HCEC 1CT (cell line): ENCODE measurements at regions not wholly inside any gene's neighbourhood (a gene's known extent, or its start where the extent isn't known, plus 50 kb on each side); places are given as distances from the start of the nearest gene placed in this dataset.
A peak's percentile ranks its signal among the peaks of the same experiment; 100 is the strongest.
"Not testable (repeated sequence)": the region's sequence is repeated elsewhere in the genome, so short reads cannot be mapped to it uniquely, and the experiment has no call there.

Source experiments
- DNase-seq: peaks from one replicate; pipeline ENCODE4 v3.0.0-alpha.2; 2017

GRCh38 chr6:920512-920911 is 227.6 kb upstream of the EXOC2 start:
- DNase-seq, result no peak

DNA sequence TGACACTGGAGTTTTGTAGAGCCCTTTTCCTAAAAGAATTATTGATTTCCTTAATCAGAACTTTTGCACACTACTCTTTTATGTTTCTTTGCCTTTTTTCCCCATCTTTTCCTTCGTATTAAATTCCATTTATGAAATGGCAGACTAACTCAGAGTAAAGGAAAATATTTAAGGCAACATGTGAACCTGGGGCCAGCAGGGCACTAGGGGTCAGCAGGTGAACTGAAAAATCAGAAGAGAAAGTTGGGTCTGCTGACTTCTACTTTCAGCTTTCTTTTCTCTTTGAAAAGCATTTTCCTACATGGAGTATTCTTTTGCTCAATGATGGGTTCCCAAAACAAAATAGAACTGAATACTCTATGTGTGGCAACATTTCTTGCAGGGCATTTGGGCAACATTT is 226.6 kb upstream of the EXOC2 start:
- no peak for DNase-seq

DNA sequence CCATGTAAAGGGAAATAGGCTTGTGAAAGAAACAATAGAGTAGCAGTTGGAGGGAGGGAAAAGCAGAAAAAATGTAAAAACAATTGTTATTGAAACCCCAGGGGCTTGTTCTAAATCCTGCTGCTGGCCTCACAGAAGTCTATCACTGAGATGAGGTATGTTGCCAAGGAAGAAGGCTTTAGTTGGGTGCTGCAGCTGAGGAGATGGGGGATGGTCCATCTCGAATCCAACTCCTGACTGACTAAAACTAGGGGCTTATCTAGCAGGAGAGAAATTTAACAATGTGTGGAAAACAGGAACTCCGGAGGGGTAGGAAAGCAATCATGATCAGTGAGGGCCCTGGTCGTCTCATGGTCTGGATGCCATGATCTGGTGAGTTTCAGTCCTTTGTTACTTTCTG is 225.0 kb upstream of the EXOC2 start:
- DNase-seq, result no peak

DNA sequence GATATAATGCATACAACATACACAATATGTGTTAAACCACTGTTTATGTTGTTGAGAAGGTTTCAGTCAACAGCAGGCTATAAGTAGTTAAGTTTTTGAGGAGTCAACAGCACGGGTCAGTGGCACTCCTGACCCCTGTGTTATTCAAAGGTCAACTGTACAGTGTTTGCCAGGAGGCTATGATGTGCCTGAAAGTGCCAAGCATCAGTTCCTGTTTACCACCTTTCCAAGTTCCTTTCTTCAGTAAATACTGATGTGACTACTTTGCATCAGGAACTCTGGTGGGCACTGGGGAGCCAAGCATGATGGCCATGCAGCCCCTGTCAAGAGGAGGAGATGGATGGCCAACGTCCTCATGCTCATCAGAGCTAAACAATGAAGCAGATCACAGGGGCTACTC is 224.4 kb upstream of the EXOC2 start:
- no peak for DNase-seq

DNA sequence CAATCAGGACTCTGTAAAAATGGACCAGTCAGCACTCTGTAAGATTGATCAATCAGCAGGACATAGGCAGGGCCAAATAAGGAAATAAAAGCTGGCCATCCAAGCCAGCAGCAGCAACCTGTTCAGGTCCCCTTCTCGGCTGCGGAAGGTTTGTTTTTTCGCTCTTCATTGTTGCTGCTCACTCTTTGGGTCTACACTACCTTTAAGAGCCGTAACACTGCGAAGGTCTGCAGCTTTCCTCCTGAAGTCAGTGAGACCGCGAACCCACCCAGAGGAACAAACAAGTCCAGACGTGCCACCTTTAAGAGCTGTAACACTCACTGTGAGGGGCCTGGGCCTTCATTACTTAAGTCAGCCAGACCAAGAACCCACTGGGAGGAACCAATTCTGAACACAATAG is 223.2 kb upstream of the EXOC2 start:
- no peak for DNase-seq

DNA sequence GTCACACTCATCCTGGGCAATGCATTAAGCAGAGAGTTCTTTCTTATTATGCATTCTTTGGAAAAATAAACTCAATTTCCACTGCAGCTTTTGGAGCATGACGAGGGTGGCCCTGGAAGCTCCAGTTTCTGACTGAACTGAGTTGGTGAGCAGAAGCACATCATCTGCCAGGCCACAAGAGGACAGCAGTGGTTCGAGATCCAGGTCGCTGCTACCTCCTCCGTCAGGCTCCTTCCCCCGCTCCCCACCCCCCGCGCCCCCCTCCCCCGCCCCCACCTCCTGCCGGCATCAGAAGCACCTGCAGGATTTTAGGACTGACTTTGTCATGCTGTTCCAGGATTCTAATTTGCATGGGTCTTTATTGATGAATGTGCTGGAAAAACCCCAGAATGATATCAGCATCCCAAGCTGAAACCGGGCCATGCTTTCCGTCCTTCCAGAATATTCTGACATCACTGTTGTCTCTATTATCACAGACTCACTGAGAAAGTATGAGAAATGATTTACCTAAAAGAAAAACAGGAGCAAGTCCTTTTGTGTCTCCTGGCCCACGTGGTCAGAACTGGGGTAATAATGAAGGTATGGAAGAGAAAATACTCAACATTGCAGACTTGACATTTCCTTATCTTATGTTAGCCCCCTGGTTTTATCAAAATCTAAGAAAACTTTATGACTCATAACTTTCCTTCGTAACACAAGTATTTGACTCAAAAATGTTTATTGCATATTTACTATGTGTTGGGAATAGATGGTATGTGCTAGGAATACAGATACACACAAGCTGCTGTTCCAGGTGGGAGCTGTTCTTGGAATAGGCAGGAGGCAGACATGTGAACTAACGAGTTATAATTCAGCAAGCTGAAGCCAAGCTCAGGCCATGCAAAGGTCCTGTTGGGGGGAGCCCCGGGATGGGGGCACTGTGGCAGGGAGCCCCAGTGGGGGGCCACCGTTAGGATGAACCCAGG is 220.2 kb upstream of the EXOC2 start:
- peak; percentile 35 for DNase-seq

DNA sequence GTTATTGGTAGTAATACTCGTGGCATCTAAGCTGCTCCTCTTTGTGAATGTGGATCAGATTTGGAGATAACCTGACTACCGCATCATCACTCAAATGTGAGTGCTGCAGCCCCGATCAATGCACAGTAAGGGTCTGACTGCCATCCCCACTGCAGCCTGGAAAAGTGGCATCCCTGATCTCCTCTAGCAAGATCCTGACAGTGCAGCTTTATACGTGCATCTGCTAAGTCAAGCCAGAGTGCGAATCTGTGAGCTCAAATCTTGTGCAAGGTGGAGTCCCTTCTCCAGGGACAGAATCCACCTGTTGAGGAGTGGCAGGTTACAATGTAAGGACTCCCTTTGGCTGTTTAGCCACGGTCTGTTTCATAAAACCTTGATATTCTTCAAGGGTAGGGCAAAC is 215.0 kb upstream of the EXOC2 start:
- no peak for DNase-seq

GRCh38 chr6:906920-907319 is 214.0 kb upstream of the EXOC2 start:
- no peak for DNase-seq

- no peak for DNase-seq
These were observed 212.6 kb upstream of the EXOC2 start for GRCh38 chr6:905556-905955.

- DNase-seq, result no peak
These were observed 212.1 kb upstream of the EXOC2 start for GRCh38 chr6:904994-905393.

DNA sequence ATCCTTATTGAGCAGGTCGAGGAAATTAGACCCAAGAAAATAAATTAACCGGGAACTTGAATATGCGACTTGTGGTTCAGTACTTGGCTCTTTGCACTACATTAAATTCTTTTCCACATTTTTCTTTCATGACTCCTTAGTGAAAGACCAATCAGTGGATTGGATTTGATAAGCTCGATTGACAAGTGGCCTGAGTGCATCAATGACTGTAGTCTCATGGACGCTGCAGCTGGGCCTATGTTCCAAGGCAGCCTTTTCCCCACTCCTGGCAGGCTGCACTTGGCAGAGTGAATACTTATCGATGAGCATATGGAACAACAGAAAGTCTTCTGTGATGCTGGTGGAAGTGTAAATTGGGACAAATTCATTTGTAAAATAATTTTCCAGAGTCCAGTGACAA is 210.8 kb upstream of the EXOC2 start:
- DNase-seq, result peak; percentile 3

DNA sequence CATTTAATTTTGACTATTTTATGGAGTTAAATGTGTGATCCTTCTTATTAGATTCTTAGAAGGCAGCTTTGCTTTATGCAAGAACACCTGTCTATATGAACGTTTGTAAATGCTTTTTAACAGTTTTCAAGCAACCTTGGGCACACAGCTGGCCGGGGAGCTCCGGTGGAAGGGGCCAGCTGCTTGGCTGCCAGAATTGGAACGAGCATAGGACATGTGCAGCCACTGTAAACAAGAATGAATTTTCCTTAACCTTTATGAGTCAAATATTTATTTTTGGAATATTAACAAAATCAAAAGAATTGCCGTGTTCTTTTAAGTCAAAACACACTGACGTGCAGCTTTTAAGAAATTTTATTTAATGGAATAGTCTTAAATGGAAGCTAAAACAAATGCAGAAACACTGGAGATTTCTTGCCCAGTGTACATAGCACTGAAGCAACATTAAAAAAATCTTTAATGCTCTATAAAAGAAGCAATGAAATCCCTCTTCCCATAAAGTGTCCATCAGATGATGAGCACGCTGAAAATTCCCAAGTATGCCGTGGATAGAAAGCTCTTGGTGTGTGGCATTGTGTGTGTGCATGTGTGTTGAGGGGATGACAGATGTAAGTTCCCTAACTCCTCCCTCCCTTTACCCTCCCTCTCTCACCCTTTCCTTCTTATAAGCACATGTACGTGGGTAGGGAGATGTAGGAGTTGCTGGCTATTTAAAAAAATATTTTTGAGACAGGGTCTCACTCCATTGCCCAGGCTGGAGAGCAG is 208.9 kb upstream of the EXOC2 start:
- no peak for DNase-seq

DNA sequence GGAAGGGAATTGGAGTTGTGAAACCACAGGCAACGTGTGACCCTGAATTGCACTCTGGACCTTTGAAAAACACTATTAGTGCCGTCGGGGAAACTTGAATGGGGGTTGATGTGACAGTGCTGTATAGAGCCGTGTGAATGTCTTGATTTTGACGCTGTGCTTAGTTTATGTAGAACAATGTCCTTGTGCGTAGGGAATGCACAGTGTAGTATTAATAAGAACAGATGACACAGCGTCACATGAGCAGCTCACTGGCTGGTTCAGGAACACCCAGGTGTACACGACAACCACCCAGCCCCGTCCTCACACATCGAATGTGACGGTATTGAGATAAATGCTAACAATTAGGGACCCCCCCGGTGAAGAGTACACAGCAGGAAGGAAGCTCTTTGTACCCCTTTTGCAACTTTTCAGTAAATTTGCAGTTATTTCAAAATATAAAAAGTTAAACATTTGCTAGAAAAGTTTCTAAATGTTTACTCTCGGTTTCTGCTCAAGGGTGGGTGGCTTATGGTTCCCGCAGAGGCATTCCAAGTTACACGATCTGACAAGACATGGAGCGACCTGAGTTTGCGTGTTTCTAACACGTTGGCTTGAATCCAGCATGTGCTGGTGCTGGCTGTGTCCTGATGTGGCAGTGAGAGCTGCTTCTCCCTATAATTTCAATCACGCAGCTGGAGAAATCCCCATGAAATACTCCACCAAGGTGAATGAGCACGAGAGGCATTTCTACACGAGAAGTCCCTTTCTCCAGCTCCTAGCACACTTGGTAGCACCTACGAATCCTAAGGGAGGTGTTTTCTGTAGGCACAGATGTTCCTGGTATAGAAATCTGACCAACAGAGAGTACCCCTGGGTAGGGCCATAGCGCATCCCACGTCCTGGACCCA is 208.0 kb upstream of the EXOC2 start:
- no peak for DNase-seq

DNA sequence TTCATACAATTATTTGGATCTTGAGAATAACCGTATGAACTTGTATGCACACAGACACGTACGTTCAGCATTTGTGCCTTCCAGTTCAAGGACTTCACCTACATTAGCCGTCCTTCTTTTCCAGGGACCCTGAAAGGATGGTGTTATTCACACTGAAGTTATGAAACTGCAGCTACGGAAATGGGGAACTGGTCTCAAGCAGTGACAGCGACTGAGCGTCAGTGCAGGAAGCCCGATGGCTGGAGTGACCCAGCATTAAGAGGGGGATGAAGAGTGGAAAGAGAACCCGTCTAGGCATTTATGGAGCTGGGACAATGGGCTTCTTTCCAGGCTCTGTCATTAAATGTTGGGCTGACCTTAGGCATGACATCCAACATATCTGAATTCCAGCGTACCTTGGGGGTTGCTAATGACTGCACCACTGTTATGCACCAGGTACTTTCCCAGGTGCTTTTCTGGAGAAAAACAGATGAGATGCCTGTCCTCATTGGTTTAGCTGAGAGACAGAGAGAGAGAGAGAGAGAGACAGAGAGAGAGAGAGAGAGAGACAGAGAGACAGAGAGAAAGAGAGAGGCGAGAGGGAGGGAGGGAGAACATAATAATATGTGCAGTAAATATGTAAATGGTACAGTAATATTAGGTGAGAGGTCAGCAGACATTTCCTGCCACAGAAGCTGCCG is 204.7 kb upstream of the EXOC2 start:
- no peak for DNase-seq

DNA sequence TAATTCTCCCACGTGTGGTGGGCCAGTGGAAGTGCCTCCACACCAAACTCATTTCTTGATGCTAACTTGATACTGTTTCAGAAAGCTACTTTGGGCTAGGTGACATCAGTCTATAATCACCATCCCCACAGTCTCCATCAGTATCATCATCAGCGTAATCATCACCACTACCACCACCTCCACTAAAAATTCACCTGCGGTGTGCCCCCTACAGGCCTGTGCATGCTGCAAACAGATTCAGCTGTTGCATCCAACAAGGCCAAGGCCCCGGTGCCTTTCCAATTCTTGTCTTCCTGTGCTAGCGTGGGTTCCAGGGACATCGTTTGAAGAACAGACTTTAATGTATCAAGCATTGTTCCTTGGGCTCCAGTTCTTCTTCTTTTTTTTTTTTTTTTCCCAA is 201.3 kb upstream of the EXOC2 start:
- DNase-seq, result no peak

DNA sequence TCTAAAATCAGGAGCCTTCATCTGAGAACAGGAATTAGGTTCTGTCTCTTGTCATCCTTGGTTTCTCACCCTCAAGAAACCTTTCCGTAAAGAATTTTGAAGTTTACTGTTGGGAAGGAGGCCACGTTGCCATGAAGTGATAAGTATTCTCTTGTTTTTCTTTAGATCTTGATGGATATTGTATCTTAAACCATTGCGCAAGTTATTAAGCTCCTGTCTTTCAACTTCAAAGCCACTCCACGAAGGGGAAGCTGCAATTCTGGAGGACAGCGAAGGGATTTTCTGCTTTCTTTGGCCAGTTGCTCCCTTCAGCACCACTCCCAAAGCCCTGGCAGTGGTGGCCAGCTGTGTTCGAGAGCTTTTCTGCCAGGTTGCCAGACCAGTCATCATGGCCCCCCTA is 198.1 kb upstream of the EXOC2 start:
- DNase-seq, result no peak

- no peak for DNase-seq
These were observed 197.3 kb upstream of the EXOC2 start for GRCh38 chr6:890201-890600.

GRCh38 chr6:887583-888235 is 194.8 kb upstream of the EXOC2 start:
- no peak for DNase-seq

DNA sequence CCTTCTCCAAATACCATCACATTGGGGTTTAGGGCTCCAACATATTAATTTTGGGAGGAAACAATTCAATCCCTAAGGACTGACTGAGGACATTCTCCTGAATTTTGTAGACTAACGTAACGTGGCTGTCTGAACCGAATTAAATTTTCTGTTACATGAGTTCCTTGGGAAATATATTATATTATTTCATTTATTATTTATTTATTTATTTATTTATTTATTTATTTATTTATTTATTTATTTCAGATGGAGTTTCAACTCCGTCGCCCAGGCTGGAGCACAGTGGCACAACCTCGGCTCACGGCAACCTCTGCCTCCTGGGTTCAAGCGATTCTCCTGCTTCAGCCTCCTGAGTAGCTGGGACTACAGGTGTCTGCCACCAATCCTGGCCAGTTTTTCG is 193.2 kb upstream of the EXOC2 start:
- DNase-seq, result not testable (repeated sequence)

- no peak for DNase-seq
These were observed 192.2 kb upstream of the EXOC2 start for GRCh38 chr6:885051-885590.

GRCh38 chr6:884570-884969 is 191.6 kb upstream of the EXOC2 start:
- no peak for DNase-seq
